Gastrocnemius medialis (tissue), 4 donors: ENCODE measurements at regions not wholly inside any gene's neighbourhood (a gene's known extent, or its start where the extent isn't known, plus 50 kb on each side); places are given as distances from the start of the nearest gene placed in this dataset.

Source experiments
- CTCF ChIP-seq, 5 experiments: fragments of 450-650 bp in 3 of 5; fragments of 200-600 bp in 2 of 5; sonication (generic) in 2 of 5; IDR thresholded peaks in 4 of 5; conservative IDR thresholded peaks in 1 of 5; 1 replicate in 4 of 5; 2 replicates in 1 of 5; pipeline ENCODE4 v1.5.1; 2016 to 2019; ENCODE audit warnings: antibody characterized with exemption in 5 of 5, mild to moderate bottlenecking in 3 of 5, moderate library complexity in 3 of 5
- POLR2A ChIP-seq, 2 donors: fragments of 450-650 bp; IDR thresholded peaks; one replicate each; pipeline ENCODE4 v1.6.1; 2017; ENCODE audit warnings: antibody characterized with exemption in 2 of 2, mild to moderate bottlenecking in 2 of 2, moderate library complexity in 2 of 2

- TF ChIP-seq CTCF (IDR thresholded peaks at IDR 0.05 in 4 of 5, conservative IDR thresholded peaks at IDR 0.05 in 1 of 5) (no peak), POLR2A (IDR thresholded peaks at IDR 0.05) (no peak)
These were observed 66.9 kb upstream of the KCNG1 start for GRCh38 chr20:51089840-51090239.
